ENCODE measurements at regions not wholly inside any gene's neighbourhood (a gene's known extent, or its start where the extent isn't known, plus 50 kb on each side); places are given as distances from the start of the nearest gene placed in this dataset.

DNA sequence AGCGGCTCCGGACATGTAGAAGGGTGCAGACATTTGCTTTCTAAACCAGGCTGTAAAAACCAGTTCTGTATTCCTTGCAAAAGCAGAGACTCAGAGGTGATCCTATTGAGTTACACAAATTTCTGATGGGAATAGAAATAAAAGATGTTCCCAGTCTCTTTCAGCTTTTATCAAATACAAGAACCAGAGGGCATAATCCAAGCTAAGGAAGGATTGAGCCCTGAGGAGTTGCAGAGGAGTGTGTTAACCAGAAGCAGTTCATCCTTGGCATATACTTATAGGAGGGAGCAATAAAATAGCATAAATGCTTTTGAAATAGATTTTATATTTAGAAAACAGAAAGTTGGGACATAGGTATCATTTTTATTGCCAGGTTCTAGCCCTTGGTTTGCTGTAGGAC is 75.3 kb downstream of the KIF4B start:
- POLR2A ChIA-PET, result no interaction called here
- peaks cover 4% of the 10 kb centered on the region for H3K27me3 Mint-ChIP-seq
- ATAC-seq (no peak), DNase-seq (no peak)
- CTCF ChIA-PET, result no interaction called here
- no peaks in the 10 kb centered on the region for H3K4me1 Mint-ChIP-seq (ENCODE audit: low read depth)
- intact Hi-C loops (cut with micrococcal nuclease), result no loop called here
- no peak overlapping the region for H3K27ac Mint-ChIP-seq
- H3K36me3 Mint-ChIP-seq (ENCODE audit: low read depth), result no peaks in the 10 kb centered on the region
- no peaks in the 10 kb centered on the region for H3K9me3 Mint-ChIP-seq
- TF ChIP-seq, protein P1, sequence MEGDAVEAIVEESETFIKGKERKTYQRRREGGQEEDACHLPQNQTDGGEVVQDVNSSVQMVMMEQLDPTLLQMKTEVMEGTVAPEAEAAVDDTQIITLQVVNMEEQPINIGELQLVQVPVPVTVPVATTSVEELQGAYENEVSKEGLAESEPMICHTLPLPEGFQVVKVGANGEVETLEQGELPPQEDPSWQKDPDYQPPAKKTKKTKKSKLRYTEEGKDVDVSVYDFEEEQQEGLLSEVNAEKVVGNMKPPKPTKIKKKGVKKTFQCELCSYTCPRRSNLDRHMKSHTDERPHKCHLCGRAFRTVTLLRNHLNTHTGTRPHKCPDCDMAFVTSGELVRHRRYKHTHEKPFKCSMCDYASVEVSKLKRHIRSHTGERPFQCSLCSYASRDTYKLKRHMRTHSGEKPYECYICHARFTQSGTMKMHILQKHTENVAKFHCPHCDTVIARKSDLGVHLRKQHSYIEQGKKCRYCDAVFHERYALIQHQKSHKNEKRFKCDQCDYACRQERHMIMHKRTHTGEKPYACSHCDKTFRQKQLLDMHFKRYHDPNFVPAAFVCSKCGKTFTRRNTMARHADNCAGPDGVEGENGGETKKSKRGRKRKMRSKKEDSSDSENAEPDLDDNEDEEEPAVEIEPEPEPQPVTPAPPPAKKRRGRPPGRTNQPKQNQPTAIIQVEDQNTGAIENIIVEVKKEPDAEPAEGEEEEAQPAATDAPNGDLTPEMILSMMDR (IDR thresholded peaks at IDR 0.05), result no peak
- no peak overlapping the region for H3K4me3 Mint-ChIP-seq

DNA sequence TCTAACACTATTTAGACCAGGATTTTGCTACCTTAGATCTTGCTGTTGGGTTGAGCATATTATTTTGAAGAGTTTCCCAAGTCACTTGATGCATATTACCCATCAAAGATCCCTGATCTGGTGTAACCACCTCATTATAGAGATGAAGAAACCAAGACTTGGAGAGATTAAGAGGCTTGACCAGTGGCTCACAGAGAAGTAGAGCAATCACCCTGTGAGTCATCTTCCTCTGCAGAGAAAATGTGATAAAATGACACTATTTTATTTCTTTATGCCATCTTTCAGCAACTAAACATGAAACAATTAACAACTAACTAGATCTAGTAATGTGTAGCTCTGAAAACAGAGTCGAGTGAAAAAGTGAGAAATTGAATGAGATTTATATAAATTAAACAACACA is 76.1 kb downstream of the KIF4B start:
- H3K36me3 Mint-ChIP-seq (ENCODE audit: low read depth), result no peaks in the 10 kb centered on the region
- no peaks in the 10 kb centered on the region for H3K4me1 Mint-ChIP-seq (ENCODE audit: low read depth)
- ChIA-PET POLR2A (no interaction called here), CTCF (no interaction called here)
- H3K9me3 Mint-ChIP-seq, result no peaks in the 10 kb centered on the region
- no peak for DNase-seq
- TF ChIP-seq, protein P1 (IDR thresholded peaks at IDR 0.05), result no peak
- intact Hi-C loops (cut with micrococcal nuclease), result no loop called here
- no peak overlapping the region for H3K4me3 Mint-ChIP-seq
- ATAC-seq, result no peak
- H3K27me3 Mint-ChIP-seq, result peaks cover 4% of the 10 kb centered on the region
- H3K27ac Mint-ChIP-seq, result no peak overlapping the region

DNA sequence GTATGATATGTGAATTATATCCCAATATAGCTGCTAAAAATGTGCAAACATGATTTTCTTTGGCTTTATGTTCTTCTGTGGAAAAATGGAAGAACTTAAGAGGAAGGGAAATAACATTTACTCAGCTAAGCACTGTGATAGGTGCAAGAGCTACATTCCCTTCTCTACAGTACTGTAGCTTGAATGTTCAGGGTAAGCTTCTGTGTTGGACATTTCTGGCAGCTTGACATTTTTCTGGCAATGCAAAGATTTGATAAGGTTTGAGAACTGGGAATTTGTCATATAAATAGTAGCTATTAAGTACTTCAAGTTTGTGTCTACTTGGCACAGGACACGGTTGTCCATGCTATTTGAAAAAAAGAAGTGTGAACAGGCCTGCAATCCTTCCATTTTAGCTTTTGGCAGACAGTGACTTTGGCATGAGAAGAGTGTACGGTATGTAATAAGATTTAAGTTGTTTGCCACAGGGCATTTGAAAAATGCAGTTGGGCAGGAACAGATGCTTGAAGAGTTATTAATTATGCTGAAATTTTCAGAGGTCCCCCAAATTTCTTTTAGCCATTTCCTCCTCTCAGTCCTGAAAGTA is 77.6 kb downstream of the KIF4B start:
- H3K36me3 Mint-ChIP-seq (ENCODE audit: low read depth), result no peaks in the 10 kb centered on the region
- ATAC-seq (no peak), DNase-seq (no peak)
- no peaks in the 10 kb centered on the region for H3K9me3 Mint-ChIP-seq
- ChIA-PET CTCF (no interaction called here), POLR2A (no interaction called here)
- H3K4me1 Mint-ChIP-seq (ENCODE audit: low read depth), result no peaks in the 10 kb centered on the region
- no peak overlapping the region for H3K4me3 Mint-ChIP-seq
- H3K27me3 Mint-ChIP-seq, result peaks cover 9% of the 10 kb centered on the region
- intact Hi-C loops (cut with micrococcal nuclease), result no loop called here
- TF ChIP-seq, protein P1 (IDR thresholded peaks at IDR 0.05), result no peak
- H3K27ac Mint-ChIP-seq, result no peak overlapping the region

DNA sequence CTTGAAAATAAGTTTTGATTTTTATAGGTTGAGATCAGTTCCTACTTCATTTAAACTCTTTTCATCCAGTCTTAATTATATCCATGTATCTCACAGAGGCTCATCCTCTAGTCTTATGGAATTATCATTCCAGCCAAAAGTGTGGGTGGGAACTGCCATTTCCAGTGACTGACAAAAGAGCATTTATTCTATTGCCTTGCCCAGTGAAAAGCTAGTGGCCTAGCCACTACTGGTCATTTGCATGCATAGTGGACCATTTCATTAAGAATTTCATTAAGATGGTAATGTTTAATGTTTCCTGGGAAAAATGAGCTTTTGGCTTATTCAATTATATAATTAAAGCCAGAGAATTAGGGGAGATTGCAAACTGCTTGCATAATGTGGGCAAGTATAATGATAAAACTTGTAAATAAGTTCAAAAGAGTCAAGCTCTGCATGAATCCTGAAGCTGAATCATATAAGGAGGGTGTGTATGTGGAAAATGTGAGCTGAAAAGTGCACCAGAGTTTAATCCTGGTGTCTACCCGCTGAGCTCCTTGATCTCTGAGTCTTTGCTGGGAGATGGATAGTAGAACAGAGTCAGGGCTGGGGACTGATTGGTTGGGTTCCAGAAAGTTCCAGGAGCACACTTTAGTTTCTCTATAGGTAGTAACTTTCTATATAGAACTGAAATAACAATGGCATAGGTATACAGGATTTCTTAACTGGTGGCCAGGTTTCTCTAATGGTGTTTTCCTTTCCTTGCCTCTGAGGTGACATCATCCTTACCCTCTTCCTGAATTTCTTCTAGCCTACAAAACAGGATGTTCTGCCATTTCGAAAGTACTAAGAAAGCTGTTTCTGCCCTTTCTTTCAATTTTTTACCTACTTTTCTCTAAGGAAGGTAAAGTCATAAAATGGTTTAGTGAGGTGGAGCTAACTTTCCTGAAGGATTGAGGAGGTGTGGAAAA is 78.5 kb downstream of the KIF4B start:
- TF ChIP-seq, protein P1 (IDR thresholded peaks at IDR 0.05), result no peak
- H3K27ac Mint-ChIP-seq, result no peak overlapping the region

DNA sequence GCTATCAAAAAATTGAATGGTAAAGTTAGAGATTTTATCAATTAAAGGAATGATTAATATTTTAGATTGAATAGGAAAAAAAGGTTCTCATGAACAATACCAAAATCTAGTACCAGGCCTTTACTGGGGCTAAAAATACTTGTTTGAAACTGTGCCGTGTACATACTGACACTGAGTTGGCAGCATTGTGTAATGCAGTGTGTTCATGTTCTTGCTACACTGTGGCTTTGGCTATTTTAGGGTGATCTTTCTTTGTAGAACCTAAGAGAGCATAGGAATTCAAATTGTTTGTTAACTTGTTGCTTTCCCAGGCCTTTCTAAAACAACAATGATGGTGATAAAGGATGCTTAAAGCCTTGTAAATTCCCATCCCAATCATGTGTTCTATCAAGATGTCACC is 80.9 kb downstream of the KIF4B start:
- H3K4me3 Mint-ChIP-seq, result no peak overlapping the region
- ChIA-PET CTCF (no interaction called here), POLR2A (no interaction called here)
- DNase-seq, result no peak
- intact Hi-C loops (cut with micrococcal nuclease), result no loop called here
- H3K9me3 Mint-ChIP-seq, result no peaks in the 10 kb centered on the region
- TF ChIP-seq, protein P1 (IDR thresholded peaks at IDR 0.05), result no peak
- H3K27ac Mint-ChIP-seq, result no peak overlapping the region
- no peaks in the 10 kb centered on the region for H3K36me3 Mint-ChIP-seq (ENCODE audit: low read depth)
- no peak for ATAC-seq
- H3K27me3 Mint-ChIP-seq, result peaks cover 9% of the 10 kb centered on the region
- no peaks in the 10 kb centered on the region for H3K4me1 Mint-ChIP-seq (ENCODE audit: low read depth)

More for the DNA sequence above, 78.5 kb downstream of the KIF4B start:
- Mint-ChIP-seq H3K27me3 (peaks cover 9% of the 10 kb centered on the region), H3K36me3 (ENCODE audit: low read depth) (no peaks in the 10 kb centered on the region), H3K9me3 (no peaks in the 10 kb centered on the region), H3K4me1 (ENCODE audit: low read depth) (no peaks in the 10 kb centered on the region), H3K4me3 (no peak overlapping the region)
- DNase-seq (no peak), ATAC-seq (no peak)
- intact Hi-C loops (cut with micrococcal nuclease), result no loop called here
- ChIA-PET CTCF (no interaction called here), POLR2A (no interaction called here)

Measured in activated CD8-positive, alpha-beta T cell treated with anti-CD3 and anti-CD28 coated beads for 36 hours (primary cell).